ENCODE measurements at regions not wholly inside any gene's neighbourhood (a gene's known extent, or its start where the extent isn't known, plus 50 kb on each side); places are given as distances from the start of the nearest gene placed in this dataset.

DNA sequence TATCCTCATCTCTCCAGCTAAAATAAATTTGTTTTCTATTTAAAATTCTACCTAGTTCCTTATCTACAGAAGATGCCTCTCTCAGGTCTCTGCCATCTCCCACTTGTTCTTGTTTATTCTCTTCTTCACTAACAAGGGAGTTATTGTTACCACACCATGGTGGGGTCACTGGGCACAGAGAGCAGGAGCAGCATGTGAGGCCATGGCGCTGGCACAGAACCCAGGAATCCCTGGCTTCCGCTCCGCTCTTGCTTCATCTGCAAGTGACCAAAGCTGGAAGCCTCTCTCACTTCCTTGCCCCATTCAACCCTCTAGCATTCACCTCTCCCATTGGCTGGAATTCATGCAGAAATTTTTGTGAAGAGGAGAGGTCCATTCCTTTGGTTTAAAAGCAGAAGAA is 190.7 kb upstream of the NCAM1 start:
- Histone ChIP-seq H3K27ac (ENCODE audit: low read length) (no peak overlapping the region), H3K9ac (ENCODE audit: low read length) (no peak overlapping the region), H3K9me3 (ENCODE audit: insufficient read depth, low read length) (no peaks in the 10 kb centered on the region), H3K4me3 (ENCODE audit: low read length) (no peak overlapping the region), H3K36me3 (replicated peaks; ENCODE audit: low read depth, low read length) (no peaks in the 10 kb centered on the region), H3K4me2 (ENCODE audit: low read length) (no peak overlapping the region), H4K20me1 (ENCODE audit: insufficient read depth, low read length) (no peaks in the 10 kb centered on the region), H3K79me2 (ENCODE audit: low read length) (no peaks in the 10 kb centered on the region), H3K27me3 (ENCODE audit: low read depth, low read length) (no peaks in the 10 kb centered on the region), H3K4me1 (ENCODE audit: low read length) (no peaks in the 10 kb centered on the region), H2AFZ (ENCODE audit: low read depth, low read length) (no peak overlapping the region)
- TF ChIP-seq EZH2phosphoT487 (IDR thresholded peaks at IDR 0.05; ENCODE audit: low read depth): no peak
- TF ChIP-seq, protein P1, sequence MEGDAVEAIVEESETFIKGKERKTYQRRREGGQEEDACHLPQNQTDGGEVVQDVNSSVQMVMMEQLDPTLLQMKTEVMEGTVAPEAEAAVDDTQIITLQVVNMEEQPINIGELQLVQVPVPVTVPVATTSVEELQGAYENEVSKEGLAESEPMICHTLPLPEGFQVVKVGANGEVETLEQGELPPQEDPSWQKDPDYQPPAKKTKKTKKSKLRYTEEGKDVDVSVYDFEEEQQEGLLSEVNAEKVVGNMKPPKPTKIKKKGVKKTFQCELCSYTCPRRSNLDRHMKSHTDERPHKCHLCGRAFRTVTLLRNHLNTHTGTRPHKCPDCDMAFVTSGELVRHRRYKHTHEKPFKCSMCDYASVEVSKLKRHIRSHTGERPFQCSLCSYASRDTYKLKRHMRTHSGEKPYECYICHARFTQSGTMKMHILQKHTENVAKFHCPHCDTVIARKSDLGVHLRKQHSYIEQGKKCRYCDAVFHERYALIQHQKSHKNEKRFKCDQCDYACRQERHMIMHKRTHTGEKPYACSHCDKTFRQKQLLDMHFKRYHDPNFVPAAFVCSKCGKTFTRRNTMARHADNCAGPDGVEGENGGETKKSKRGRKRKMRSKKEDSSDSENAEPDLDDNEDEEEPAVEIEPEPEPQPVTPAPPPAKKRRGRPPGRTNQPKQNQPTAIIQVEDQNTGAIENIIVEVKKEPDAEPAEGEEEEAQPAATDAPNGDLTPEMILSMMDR (IDR thresholded peaks at IDR 0.05; ENCODE audit: low read depth, low read length): no peak

DNA sequence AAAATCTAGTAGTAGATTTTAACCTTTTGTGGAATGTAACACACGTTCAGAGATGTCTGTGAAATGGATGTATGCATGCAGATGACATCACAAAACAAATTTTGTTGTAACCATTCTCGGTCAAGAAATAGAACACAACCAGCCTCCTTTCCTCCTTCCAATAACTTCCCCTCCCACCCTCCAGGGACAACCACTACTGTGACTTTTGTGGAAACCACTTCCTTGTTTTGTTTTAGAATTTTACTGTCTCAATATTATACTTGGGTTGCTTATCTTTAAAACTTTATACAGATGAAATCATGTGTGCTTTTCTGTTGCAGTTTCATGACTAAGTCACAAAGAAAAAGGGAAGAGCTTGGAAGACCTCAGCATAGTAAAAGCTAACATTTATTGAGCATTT is 189.4 kb upstream of the NCAM1 start:
- no peak overlapping the region for H3K9ac ChIP-seq (ENCODE audit: low read length)
- no peak overlapping the region for H3K4me3 ChIP-seq (ENCODE audit: low read length)
- no peaks in the 10 kb centered on the region for H3K9me3 ChIP-seq (ENCODE audit: insufficient read depth, low read length)
- H4K20me1 ChIP-seq (ENCODE audit: insufficient read depth, low read length): no peaks in the 10 kb centered on the region
- H3K36me3 ChIP-seq (replicated peaks; ENCODE audit: low read depth, low read length): no peaks in the 10 kb centered on the region
- H2AFZ ChIP-seq (ENCODE audit: low read depth, low read length): no peak overlapping the region
- H3K4me1 ChIP-seq (ENCODE audit: low read length): no peaks in the 10 kb centered on the region
- H3K27ac ChIP-seq (ENCODE audit: low read length): no peak overlapping the region
- no peaks in the 10 kb centered on the region for H3K27me3 ChIP-seq (ENCODE audit: low read depth, low read length)
- H3K79me2 ChIP-seq (ENCODE audit: low read length): no peaks in the 10 kb centered on the region
- TF ChIP-seq, protein P1 (IDR thresholded peaks at IDR 0.05; ENCODE audit: low read depth, low read length): no peak
- no peak for TF ChIP-seq EZH2phosphoT487 (IDR thresholded peaks at IDR 0.05; ENCODE audit: low read depth)
- H3K4me2 ChIP-seq (ENCODE audit: low read length): no peak overlapping the region

DNA sequence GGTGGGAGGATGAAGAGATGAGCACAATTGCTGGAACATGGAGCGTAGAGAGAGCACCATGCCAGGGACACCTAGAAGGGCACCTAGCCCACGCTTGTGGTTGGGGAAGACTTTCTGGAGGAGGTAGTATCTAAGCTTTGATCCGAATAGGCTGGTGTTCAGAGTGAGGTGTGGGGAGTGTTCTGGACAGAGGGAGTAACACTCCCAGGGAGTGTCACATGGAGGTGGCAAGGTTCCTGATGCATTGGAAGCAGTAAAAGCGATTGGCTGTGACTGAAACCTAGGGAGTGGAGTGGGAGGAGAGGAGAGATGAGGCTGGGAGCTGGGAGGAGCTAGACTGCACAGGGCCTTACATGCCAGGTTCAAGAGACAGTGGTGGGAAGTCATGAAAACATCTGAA is 188.0 kb upstream of the NCAM1 start:
- Histone ChIP-seq H3K79me2 (ENCODE audit: low read length) (no peaks in the 10 kb centered on the region), H3K27me3 (ENCODE audit: low read depth, low read length) (no peaks in the 10 kb centered on the region), H4K20me1 (ENCODE audit: insufficient read depth, low read length) (no peaks in the 10 kb centered on the region), H3K27ac (ENCODE audit: low read length) (no peak overlapping the region), H3K36me3 (replicated peaks; ENCODE audit: low read depth, low read length) (no peaks in the 10 kb centered on the region), H2AFZ (ENCODE audit: low read depth, low read length) (no peak overlapping the region), H3K9ac (ENCODE audit: low read length) (no peak overlapping the region), H3K9me3 (ENCODE audit: insufficient read depth, low read length) (no peaks in the 10 kb centered on the region), H3K4me1 (ENCODE audit: low read length) (no peaks in the 10 kb centered on the region), H3K4me2 (ENCODE audit: low read length) (no peak overlapping the region), H3K4me3 (ENCODE audit: low read length) (no peak overlapping the region)
- no peak for TF ChIP-seq EZH2phosphoT487 (IDR thresholded peaks at IDR 0.05; ENCODE audit: low read depth)
- TF ChIP-seq, protein P1 (IDR thresholded peaks at IDR 0.05; ENCODE audit: low read depth, low read length): no peak

DNA sequence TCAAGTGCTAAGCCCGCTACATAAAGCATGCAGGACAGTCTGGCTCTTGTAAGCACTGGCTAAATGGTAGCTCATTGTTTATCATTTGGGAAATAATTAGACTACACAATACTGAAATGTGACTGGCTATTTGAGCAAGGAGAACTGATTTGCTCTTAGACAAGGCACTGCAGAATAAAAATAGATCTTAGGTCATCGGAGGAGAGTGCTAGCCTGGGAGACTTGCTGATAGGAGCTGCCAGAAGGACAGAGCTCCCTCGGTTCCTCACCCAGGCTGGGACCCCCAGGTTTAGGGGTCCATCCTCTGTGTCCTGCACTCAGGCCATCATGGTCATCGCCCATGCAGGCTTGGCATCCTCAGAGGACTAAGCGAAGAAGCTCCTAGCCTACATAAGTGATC is 184.4 kb upstream of the NCAM1 start:
- H3K27ac ChIP-seq (ENCODE audit: low read length): no peak overlapping the region
- no peak for TF ChIP-seq EZH2phosphoT487 (IDR thresholded peaks at IDR 0.05; ENCODE audit: low read depth)
- TF ChIP-seq, protein P1 (IDR thresholded peaks at IDR 0.05; ENCODE audit: low read depth, low read length): no peak

More for the DNA sequence above, 184.4 kb upstream of the NCAM1 start:
- Histone ChIP-seq H3K4me1 (ENCODE audit: low read length) (no peaks in the 10 kb centered on the region), H3K4me3 (ENCODE audit: low read length) (no peak overlapping the region), H3K4me2 (ENCODE audit: low read length) (no peak overlapping the region), H3K79me2 (ENCODE audit: low read length) (no peaks in the 10 kb centered on the region), H3K9me3 (ENCODE audit: insufficient read depth, low read length) (no peaks in the 10 kb centered on the region), H3K27me3 (ENCODE audit: low read depth, low read length) (no peaks in the 10 kb centered on the region; the same call in 1 of the 2 replicates), H3K9ac (ENCODE audit: low read length) (no peak overlapping the region), H3K36me3 (replicated peaks; ENCODE audit: low read depth, low read length) (no peaks in the 10 kb centered on the region), H2AFZ (ENCODE audit: low read depth, low read length) (no peak overlapping the region), H4K20me1 (ENCODE audit: insufficient read depth, low read length) (no peaks in the 10 kb centered on the region)

Measured in OCI-LY3 (cell line).